ENCODE measurements at regions not wholly inside any gene's neighbourhood (a gene's known extent, or its start where the extent isn't known, plus 50 kb on each side); places are given as distances from the start of the nearest gene placed in this dataset.
"Not testable (repeated sequence)": the region's sequence is repeated elsewhere in the genome, so short reads cannot be mapped to it uniquely, and the experiment has no call there.

- H3K27ac ChIP-seq (ENCODE audit: low read depth in 1 of 2, low read length in 2 of 2) = no peak overlapping the region
- Mint-ChIP-seq H3K4me3 (no peak overlapping the region), H3K27ac (no peak overlapping the region), H3K27me3 (ENCODE audit: low read depth in 3 of 3) (no peaks in the 10 kb centered on the region), H3K4me1 (no peaks in the 10 kb centered on the region), H3K36me3 (no peaks in the 10 kb centered on the region), H3K9me3 (no peaks in the 10 kb centered on the region)
- no peaks in the 10 kb centered on the region for H3K4me1 ChIP-seq (ENCODE audit: control insufficient read depth in 1 of 2, insufficient read depth in 2 of 2, low read length in 2 of 2)
- no peak overlapping the region for H3K4me2 ChIP-seq (replicated peaks; ENCODE audit: extremely low read depth, low read length, poor library complexity, severe bottlenecking)
- TF ChIP-seq CTCF (IDR thresholded peaks at IDR 0.05) = no peak
- H3K9me3 ChIP-seq (replicated peaks in 1 of 2; ENCODE audit: control insufficient read depth in 1 of 2, insufficient read depth in 1 of 2, low read length in 2 of 2) = no peaks in the 10 kb centered on the region
- WGBS (ENCODE audit: insufficient coverage) = 100% methylated on average over 2 of the region's 2 CpGs
- no peaks in the 10 kb centered on the region for H3K79me2 ChIP-seq (ENCODE audit: insufficient read depth, low read length)
- H3K4me3 ChIP-seq (replicated peaks in 1 of 3; ENCODE audit: low read depth in 2 of 3, low read length in 3 of 3) = no peak overlapping the region
- H2AFZ ChIP-seq (ENCODE audit: insufficient read depth, low read depth, low read length, poor library complexity, severe bottlenecking) = no peak overlapping the region
- H4K20me1 ChIP-seq (ENCODE audit: insufficient read depth, low read length) = no peaks in the 10 kb centered on the region
- H3K36me3 ChIP-seq (replicated peaks in 1 of 2; ENCODE audit: control insufficient read depth in 1 of 2, insufficient read depth in 2 of 2, low read length in 2 of 2) = no peaks in the 10 kb centered on the region
- DNase-seq = no peak
- H3K27me3 ChIP-seq (ENCODE audit: control insufficient read depth in 2 of 2, insufficient read depth in 2 of 2, low read length in 2 of 2) = no peaks in the 10 kb centered on the region
- intact Hi-C loops (cut with micrococcal nuclease) = no loop called here
- no peak overlapping the region for H3K9ac ChIP-seq (ENCODE audit: insufficient read depth, low read length, poor library complexity, severe bottlenecking)
Measured at GRCh38 chr12:62050785-62051184, 209.4 kb upstream of the USP15 start.

GRCh38 chr12:62069976-62070375, 190.2 kb upstream of the USP15 start:
- no peak for TF ChIP-seq CTCF (IDR thresholded peaks at IDR 0.05)
- Histone ChIP-seq H3K36me3 (replicated peaks in 1 of 2; ENCODE audit: control insufficient read depth in 1 of 2, insufficient read depth in 2 of 2, low read length in 2 of 2) (no peaks in the 10 kb centered on the region), H3K4me2 (replicated peaks; ENCODE audit: extremely low read depth, low read length, poor library complexity, severe bottlenecking) (no peak overlapping the region), H3K27me3 (ENCODE audit: control insufficient read depth in 2 of 2, insufficient read depth in 2 of 2, low read length in 2 of 2) (no peaks in the 10 kb centered on the region), H3K79me2 (ENCODE audit: insufficient read depth, low read length) (no peaks in the 10 kb centered on the region), H3K27ac (ENCODE audit: low read depth in 1 of 2, low read length in 2 of 2) (no peak overlapping the region), H3K4me1 (ENCODE audit: control insufficient read depth in 1 of 2, insufficient read depth in 2 of 2, low read length in 2 of 2) (no peaks in the 10 kb centered on the region), H2AFZ (ENCODE audit: insufficient read depth, low read depth, low read length, poor library complexity, severe bottlenecking) (no peak overlapping the region), H3K4me3 (replicated peaks in 1 of 3; ENCODE audit: low read depth in 2 of 3, low read length in 3 of 3) (no peak overlapping the region), H3K9ac (ENCODE audit: insufficient read depth, low read length, poor library complexity, severe bottlenecking) (no peak overlapping the region), H4K20me1 (ENCODE audit: insufficient read depth, low read length) (no peaks in the 10 kb centered on the region), H3K9me3 (replicated peaks in 1 of 2; ENCODE audit: control insufficient read depth in 1 of 2, insufficient read depth in 1 of 2, low read length in 2 of 2) (no peaks in the 10 kb centered on the region)
- intact Hi-C loops (cut with micrococcal nuclease) = no loop called here
- Mint-ChIP-seq H3K4me1 (no peaks in the 10 kb centered on the region), H3K9me3 (no peaks in the 10 kb centered on the region), H3K4me3 (no peak overlapping the region), H3K27me3 (ENCODE audit: low read depth in 3 of 3) (peaks cover 0 to 4% (median 4%) of the 10 kb centered on the region in 3 donors), H3K36me3 (no peaks in the 10 kb centered on the region), H3K27ac (no peak overlapping the region)
- no peak for DNase-seq

GRCh38 chr12:62073236-62073635, 187.0 kb upstream of the USP15 start:
- H3K36me3 ChIP-seq (replicated peaks in 1 of 2; ENCODE audit: control insufficient read depth in 1 of 2, insufficient read depth in 2 of 2, low read length in 2 of 2); DNase-seq; intact Hi-C loops (cut with micrococcal nuclease); H3K27me3 ChIP-seq (ENCODE audit: control insufficient read depth in 2 of 2, insufficient read depth in 2 of 2, low read length in 2 of 2); H3K27ac ChIP-seq (ENCODE audit: low read depth in 1 of 2, low read length in 2 of 2); H3K4me3 Mint-ChIP-seq; H3K27me3 Mint-ChIP-seq (ENCODE audit: low read depth in 3 of 3); H3K4me3 ChIP-seq (replicated peaks in 1 of 3; ENCODE audit: low read depth in 2 of 3, low read length in 3 of 3); H4K20me1 ChIP-seq (ENCODE audit: insufficient read depth, low read length); H3K4me2 ChIP-seq (replicated peaks; ENCODE audit: extremely low read depth, low read length, poor library complexity, severe bottlenecking); H3K4me1 ChIP-seq (ENCODE audit: control insufficient read depth in 1 of 2, insufficient read depth in 2 of 2, low read length in 2 of 2); H3K4me1 Mint-ChIP-seq; H3K9ac ChIP-seq (ENCODE audit: insufficient read depth, low read length, poor library complexity, severe bottlenecking); H3K79me2 ChIP-seq (ENCODE audit: insufficient read depth, low read length); H2AFZ ChIP-seq (ENCODE audit: insufficient read depth, low read depth, low read length, poor library complexity, severe bottlenecking); H3K27ac Mint-ChIP-seq; H3K36me3 Mint-ChIP-seq; H3K9me3 ChIP-seq (replicated peaks in 1 of 2; ENCODE audit: control insufficient read depth in 1 of 2, insufficient read depth in 1 of 2, low read length in 2 of 2); H3K9me3 Mint-ChIP-seq: not testable (repeated sequence)

All from CD14-positive monocyte (primary cell).